Panc1 (cell line): ENCODE measurements at regions not wholly inside any gene's neighbourhood (a gene's known extent, or its start where the extent isn't known, plus 50 kb on each side); places are given as distances from the start of the nearest gene placed in this dataset.

Source experiments
- ATAC-seq: fragments of 200-7000 bp; cut with Tn5 transposase; 2 replicates; pipeline ENCODE4 v1.9.1; 2020; ENCODE audit warnings: mild to moderate bottlenecking, moderate library complexity
- BruUV-seq: library from RNA; stranded (reverse); fragments of 400-500 nt; replicated peaks from 2 replicates; lab custom pipeline; 2021; lab: Mats Ljungman, UMichigan
- CTCF ChIA-PET: fragments of 300-600 bp; sonication (Branson Sonifier 250); formaldehyde crosslinking; loops from one replicate; lab custom pipeline; 2022; ENCODE audit warnings: antibody characterized with exemption; lab: Charles Lee
- POLR2A ChIA-PET: fragments of 300-600 bp; sonication (Branson Sonifier 250); formaldehyde crosslinking; loops from one replicate; lab custom pipeline; 2022; ENCODE audit warnings: antibody characterized with exemption; lab: Charles Lee
- DNase-seq: peaks from one replicate; pipeline ENCODE4 v3.0.0-alpha.2; 2010; ENCODE audit warnings: low read depth, low spot score
- H3K27ac ChIP-seq: 2 replicates; pipeline ENCODE4 v1.5.1; 2011; ENCODE audit warnings: mild to moderate bottlenecking, low read length, inconsistent platforms
- H3K27me3 ChIP-seq: fragments of 200-500 bp; sonication (Bioruptor generic); 2 replicates; pipeline ENCODE4 v1.6.0; 2014; ENCODE audit warnings: low read length, inconsistent platforms; ENCODE audit not compliant: control insufficient read depth, insufficient read depth
- H3K36me3 ChIP-seq: fragments of 200-500 bp; sonication (Bioruptor generic); 2 replicates; pipeline ENCODE4 v1.5.1; 2014; ENCODE audit warnings: inconsistent platforms, mild to moderate bottlenecking, low read length, moderate library complexity; ENCODE audit not compliant: control insufficient read depth, insufficient read depth
- H3K4me1 ChIP-seq: 2 replicates; pipeline ENCODE4 v1.5.1; 2011; ENCODE audit warnings: inconsistent platforms, mild to moderate bottlenecking, low read length, moderate library complexity; ENCODE audit not compliant: control insufficient read depth, insufficient read depth
- H3K4me3 ChIP-seq, 2 experiments: 2 replicates each; pipeline ENCODE4 v1.5.1; 2011 to 2012; ENCODE audit warnings: low read depth in 2 of 2, low read length in 2 of 2, mild to moderate bottlenecking in 2 of 2, inconsistent platforms in 1 of 2, moderate library complexity in 1 of 2
- H3K9me3 ChIP-seq: fragments of 200-500 bp; sonication (Bioruptor generic); 2 replicates; pipeline ENCODE4 v1.5.1; 2014; ENCODE audit warnings: low read depth, mild to moderate bottlenecking, inconsistent platforms, low read length, moderate library complexity; ENCODE audit not compliant: control insufficient read depth, insufficient read depth
- POLR2AphosphoS5 ChIP-seq: IDR thresholded peaks from 2 replicates; pipeline ENCODE4 v1.6.1; 2012; ENCODE audit warnings: mild to moderate bottlenecking, low read depth, low read length, moderate library complexity
- SIN3A ChIP-seq: IDR thresholded peaks from 2 replicates; pipeline ENCODE4 v1.6.1; 2012; ENCODE audit warnings: low read depth, mild to moderate bottlenecking, low read length, moderate library complexity, borderline replicate concordance; ENCODE audit not compliant: insufficient read depth
- TCF7L2 ChIP-seq: IDR thresholded peaks from 2 replicates; pipeline ENCODE4 v1.6.1; 2011; ENCODE audit warnings: mild to moderate bottlenecking, low read depth, low read length, inconsistent platforms
- in situ Hi-C: cut with HindIII; loops from 2 replicates; pipeline ENCODE4 v1.10.0; 2016; ENCODE audit warnings: low sequenced_read_pairs, low pct_unique_long_range_greater_than_20kb
- intact Hi-C: fragments of 100-400 bp; cut with micrococcal nuclease; formaldehyde crosslinking; loops from one replicate; pipeline ENCODE4 v1.10.0; 2022; ENCODE audit not compliant: unreplicated experiment
- TF ChIP-seq, protein P1 (sequence below), 2 experiments: IDR thresholded peaks; 2 replicates each; pipeline ENCODE4 v1.6.1; 2011 to 2012; ENCODE audit warnings: low read depth in 2 of 2, control low read depth in 1 of 2, low read length in 1 of 2, mild to moderate bottlenecking in 1 of 2, moderate library complexity in 1 of 2; ENCODE audit not compliant: insufficient read depth in 1 of 2
- TF ChIP-seq, protein P2 (sequence below): fragments of 450-650 bp; IDR thresholded peaks from 2 replicates; pipeline ENCODE4 v1.5.1; 2017; ENCODE audit warnings: mild to moderate bottlenecking

- H3K4me3 ChIP-seq = no peak overlapping the region
- H3K27me3 ChIP-seq = no peaks in the 10 kb centered on the region; the same call in 1 of the 2 replicates
- no peaks in the 10 kb centered on the region for H3K4me1 ChIP-seq
- CTCF ChIA-PET = interaction anchor here (0.6 kb wide), 1 partner anchor 253 kb away, joined by 5 read pairs; no protein-coding TSS in a partner anchor
- H3K9me3 ChIP-seq = no peaks in the 10 kb centered on the region
- H3K36me3 ChIP-seq = no peaks in the 10 kb centered on the region
- intact Hi-C loops = no loop called here
- DNase-seq = no peak
- no TSS peak for BruUV-seq
- no peak for TF ChIP-seq TCF7L2
- TF ChIP-seq, protein P1, sequence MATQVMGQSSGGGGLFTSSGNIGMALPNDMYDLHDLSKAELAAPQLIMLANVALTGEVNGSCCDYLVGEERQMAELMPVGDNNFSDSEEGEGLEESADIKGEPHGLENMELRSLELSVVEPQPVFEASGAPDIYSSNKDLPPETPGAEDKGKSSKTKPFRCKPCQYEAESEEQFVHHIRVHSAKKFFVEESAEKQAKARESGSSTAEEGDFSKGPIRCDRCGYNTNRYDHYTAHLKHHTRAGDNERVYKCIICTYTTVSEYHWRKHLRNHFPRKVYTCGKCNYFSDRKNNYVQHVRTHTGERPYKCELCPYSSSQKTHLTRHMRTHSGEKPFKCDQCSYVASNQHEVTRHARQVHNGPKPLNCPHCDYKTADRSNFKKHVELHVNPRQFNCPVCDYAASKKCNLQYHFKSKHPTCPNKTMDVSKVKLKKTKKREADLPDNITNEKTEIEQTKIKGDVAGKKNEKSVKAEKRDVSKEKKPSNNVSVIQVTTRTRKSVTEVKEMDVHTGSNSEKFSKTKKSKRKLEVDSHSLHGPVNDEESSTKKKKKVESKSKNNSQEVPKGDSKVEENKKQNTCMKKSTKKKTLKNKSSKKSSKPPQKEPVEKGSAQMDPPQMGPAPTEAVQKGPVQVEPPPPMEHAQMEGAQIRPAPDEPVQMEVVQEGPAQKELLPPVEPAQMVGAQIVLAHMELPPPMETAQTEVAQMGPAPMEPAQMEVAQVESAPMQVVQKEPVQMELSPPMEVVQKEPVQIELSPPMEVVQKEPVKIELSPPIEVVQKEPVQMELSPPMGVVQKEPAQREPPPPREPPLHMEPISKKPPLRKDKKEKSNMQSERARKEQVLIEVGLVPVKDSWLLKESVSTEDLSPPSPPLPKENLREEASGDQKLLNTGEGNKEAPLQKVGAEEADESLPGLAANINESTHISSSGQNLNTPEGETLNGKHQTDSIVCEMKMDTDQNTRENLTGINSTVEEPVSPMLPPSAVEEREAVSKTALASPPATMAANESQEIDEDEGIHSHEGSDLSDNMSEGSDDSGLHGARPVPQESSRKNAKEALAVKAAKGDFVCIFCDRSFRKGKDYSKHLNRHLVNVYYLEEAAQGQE (IDR thresholded peaks at IDR 0.05; ENCODE audit: insufficient read depth in 1 of 2, low read depth in 2 of 2, low read length in 1 of 2) = no peak
- TF ChIP-seq, protein P2, sequence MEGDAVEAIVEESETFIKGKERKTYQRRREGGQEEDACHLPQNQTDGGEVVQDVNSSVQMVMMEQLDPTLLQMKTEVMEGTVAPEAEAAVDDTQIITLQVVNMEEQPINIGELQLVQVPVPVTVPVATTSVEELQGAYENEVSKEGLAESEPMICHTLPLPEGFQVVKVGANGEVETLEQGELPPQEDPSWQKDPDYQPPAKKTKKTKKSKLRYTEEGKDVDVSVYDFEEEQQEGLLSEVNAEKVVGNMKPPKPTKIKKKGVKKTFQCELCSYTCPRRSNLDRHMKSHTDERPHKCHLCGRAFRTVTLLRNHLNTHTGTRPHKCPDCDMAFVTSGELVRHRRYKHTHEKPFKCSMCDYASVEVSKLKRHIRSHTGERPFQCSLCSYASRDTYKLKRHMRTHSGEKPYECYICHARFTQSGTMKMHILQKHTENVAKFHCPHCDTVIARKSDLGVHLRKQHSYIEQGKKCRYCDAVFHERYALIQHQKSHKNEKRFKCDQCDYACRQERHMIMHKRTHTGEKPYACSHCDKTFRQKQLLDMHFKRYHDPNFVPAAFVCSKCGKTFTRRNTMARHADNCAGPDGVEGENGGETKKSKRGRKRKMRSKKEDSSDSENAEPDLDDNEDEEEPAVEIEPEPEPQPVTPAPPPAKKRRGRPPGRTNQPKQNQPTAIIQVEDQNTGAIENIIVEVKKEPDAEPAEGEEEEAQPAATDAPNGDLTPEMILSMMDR = no peak
- no peak for TF ChIP-seq POLR2AphosphoS5
- TF ChIP-seq SIN3A = no peak
- H3K27ac ChIP-seq = no peak overlapping the region
- POLR2A ChIA-PET = interaction anchor here (0.6 kb wide), 2 partner anchors 65 to 294 kb away, joined by 3 to 4 read pairs; no protein-coding TSS in a partner anchor
- in situ Hi-C loops = no loop called here
- no peak for ATAC-seq
Measured at GRCh38 chr6:105983763-105984162, 102.4 kb upstream of the PRDM1 start.

GRCh38 chr6:105982761-105983540 is 103.2 kb upstream of the PRDM1 start:
- TF ChIP-seq POLR2AphosphoS5 = no peak
- no peak for TF ChIP-seq SIN3A
- TF ChIP-seq, protein P2 = no peak
- TF ChIP-seq, protein P1 (IDR thresholded peaks at IDR 0.05; ENCODE audit: insufficient read depth in 1 of 2, low read depth in 2 of 2, low read length in 1 of 2) = no peak
- TF ChIP-seq TCF7L2 = no peak
- H3K9me3 ChIP-seq = no peaks in the 10 kb centered on the region
- in situ Hi-C loops = no loop called here
- ChIA-PET POLR2A (no interaction called here), CTCF (no interaction called here)
- DNase-seq (no peak), ATAC-seq (no peak)
- H3K36me3 ChIP-seq = no peaks in the 10 kb centered on the region
- no peak overlapping the region for H3K4me3 ChIP-seq
- BruUV-seq = no TSS peak
- H3K27ac ChIP-seq = no peak overlapping the region
- no peaks in the 10 kb centered on the region for H3K27me3 ChIP-seq
- intact Hi-C loops = no loop called here
- no peaks in the 10 kb centered on the region for H3K4me1 ChIP-seq
